ENCODE measurements at regions not wholly inside any gene's neighbourhood (a gene's known extent, or its start where the extent isn't known, plus 50 kb on each side); places are given as distances from the start of the nearest gene placed in this dataset.

GRCh38 chr7:51593628-51594027 lies 277.0 kb upstream of the COBL start:
- TF ChIP-seq, protein P1, sequence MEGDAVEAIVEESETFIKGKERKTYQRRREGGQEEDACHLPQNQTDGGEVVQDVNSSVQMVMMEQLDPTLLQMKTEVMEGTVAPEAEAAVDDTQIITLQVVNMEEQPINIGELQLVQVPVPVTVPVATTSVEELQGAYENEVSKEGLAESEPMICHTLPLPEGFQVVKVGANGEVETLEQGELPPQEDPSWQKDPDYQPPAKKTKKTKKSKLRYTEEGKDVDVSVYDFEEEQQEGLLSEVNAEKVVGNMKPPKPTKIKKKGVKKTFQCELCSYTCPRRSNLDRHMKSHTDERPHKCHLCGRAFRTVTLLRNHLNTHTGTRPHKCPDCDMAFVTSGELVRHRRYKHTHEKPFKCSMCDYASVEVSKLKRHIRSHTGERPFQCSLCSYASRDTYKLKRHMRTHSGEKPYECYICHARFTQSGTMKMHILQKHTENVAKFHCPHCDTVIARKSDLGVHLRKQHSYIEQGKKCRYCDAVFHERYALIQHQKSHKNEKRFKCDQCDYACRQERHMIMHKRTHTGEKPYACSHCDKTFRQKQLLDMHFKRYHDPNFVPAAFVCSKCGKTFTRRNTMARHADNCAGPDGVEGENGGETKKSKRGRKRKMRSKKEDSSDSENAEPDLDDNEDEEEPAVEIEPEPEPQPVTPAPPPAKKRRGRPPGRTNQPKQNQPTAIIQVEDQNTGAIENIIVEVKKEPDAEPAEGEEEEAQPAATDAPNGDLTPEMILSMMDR (conservative IDR thresholded peaks at IDR 0.05 in 1 of 2, IDR thresholded peaks at IDR 0.05 in 1 of 2; ENCODE audit: extremely low read depth in 1 of 2, insufficient read depth in 1 of 2, low read depth in 1 of 2, low read length in 2 of 2) = no peak
- TF ChIP-seq EZH2 (IDR thresholded peaks at IDR 0.05; ENCODE audit: borderline replicate concordance, low read length) = no peak

All from mammary epithelial cell (primary cell).